ENCODE measurements at regions not wholly inside any gene's neighbourhood (a gene's known extent, or its start where the extent isn't known, plus 50 kb on each side); places are given as distances from the start of the nearest gene placed in this dataset.

- peak; percentile 97 for ATAC-seq
These were observed 388.0 kb upstream of the IRX2 start for GRCh38 chr5:3139499-3139931.

GRCh38 chr5:3131161-3131560, 379.7 kb upstream of the IRX2 start:
- ATAC-seq: no peak

DNA sequence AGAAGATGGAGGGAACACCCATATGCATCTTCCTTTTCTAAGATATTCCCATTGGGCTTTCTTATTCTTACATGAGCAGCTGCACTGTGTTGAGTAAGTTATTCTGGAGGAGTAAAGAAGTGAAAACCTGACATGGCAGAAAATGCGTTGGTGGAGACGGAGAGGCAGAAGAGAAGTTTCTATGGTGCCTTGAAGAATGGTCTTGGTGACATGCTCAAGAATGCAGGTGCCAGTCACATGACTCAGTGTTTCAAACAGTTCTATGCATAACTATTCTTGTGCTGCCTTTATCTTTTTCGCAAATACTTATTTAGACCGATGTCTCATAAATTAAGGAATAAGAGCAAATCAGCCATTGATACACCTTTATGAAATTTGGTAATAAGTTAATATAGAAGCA, 377.8 kb upstream of the IRX2 start:
- ATAC-seq: no peak

GRCh38 chr5:3127423-3127911, 376.0 kb upstream of the IRX2 start:
- no peak for ATAC-seq

- no peak for ATAC-seq
These were observed 375.2 kb upstream of the IRX2 start for GRCh38 chr5:3126639-3127038.

DNA sequence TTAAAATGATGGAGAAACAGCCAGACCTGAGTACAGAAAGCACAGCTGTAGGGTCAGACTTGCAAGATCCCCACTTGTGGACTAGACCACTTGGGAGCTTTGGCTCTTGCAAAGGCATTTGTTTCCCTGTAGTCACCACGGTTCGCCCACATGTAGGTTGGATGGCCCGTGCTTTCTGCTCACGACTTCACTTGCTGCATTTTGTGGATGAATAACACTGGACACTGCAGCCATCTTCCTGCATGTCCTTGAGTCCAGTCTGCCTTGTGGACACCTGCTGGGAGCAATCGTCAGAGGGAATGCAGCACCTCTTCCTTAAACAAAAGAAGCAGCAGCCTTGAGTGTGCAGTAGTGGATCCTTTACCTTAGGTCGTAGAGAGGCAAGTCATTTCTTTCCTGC, 372.9 kb upstream of the IRX2 start:
- no peak for ATAC-seq

DNA sequence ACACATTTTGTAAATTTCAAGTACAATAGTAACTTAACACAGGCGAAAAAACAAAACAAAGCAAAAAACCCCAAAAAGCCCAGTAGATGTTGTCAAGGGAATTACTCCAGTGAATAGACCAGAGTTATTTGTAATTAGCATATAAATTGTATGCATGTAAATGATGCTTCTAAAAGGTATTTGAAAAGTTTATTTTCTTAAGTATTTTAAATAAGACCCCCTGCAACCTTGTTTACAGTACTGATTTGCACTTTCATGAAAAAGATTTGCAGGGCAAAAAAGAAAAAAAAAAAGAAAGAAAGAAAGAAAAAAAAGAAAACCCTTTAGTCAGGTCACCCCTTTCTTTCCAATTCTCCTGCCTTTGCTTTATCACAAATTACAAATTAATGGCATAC, 372.3 kb upstream of the IRX2 start:
- no peak for ATAC-seq

GRCh38 chr5:3122985-3123762, 371.7 kb upstream of the IRX2 start:
- no peak for ATAC-seq

DNA sequence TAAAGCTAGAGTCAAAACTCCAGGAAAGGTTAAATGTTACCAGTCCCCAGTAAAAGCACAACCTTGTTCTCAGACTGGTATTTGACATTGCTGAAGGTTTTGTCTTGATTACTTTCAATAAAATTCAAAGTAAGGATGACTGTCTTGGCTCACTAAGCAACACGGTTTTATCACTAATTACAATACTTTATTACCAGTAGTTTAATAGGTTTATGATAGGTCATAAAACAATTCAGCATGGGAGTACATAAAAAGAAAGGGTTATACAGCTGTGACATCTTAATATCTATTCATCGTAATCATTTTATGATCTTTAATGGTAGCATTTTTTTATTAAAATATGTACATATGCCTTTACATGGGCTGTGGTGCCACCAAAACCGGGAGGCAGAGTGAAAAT, 370.7 kb upstream of the IRX2 start:
- no peak for ATAC-seq

- no peak for ATAC-seq
These were observed 370.3 kb upstream of the IRX2 start for GRCh38 chr5:3121813-3122212.

- no peak for ATAC-seq
These were observed 368.6 kb upstream of the IRX2 start for GRCh38 chr5:3120028-3120427.

DNA sequence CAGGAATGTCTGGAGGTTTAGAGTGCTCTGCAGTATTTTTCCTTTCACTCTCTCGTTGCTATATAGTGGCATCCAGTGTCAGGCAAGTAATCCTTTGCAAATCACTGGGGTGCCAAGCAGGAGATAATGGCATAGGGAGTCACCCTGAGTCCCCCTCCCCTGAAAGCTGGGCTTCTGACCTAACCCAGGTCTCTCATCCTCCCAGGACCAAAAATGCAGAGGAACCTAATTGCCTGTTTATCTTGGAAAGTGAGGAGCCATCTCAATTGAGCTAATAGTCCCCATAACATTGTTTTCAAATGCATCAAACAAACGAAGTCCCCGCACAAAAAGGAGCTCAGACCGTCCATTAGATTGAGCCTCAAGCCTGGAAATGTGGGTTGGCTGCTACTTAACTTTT, 368.0 kb upstream of the IRX2 start:
- no peak for ATAC-seq

- no peak for ATAC-seq
These were observed 366.9 kb upstream of the IRX2 start for GRCh38 chr5:3118340-3118739.

DNA sequence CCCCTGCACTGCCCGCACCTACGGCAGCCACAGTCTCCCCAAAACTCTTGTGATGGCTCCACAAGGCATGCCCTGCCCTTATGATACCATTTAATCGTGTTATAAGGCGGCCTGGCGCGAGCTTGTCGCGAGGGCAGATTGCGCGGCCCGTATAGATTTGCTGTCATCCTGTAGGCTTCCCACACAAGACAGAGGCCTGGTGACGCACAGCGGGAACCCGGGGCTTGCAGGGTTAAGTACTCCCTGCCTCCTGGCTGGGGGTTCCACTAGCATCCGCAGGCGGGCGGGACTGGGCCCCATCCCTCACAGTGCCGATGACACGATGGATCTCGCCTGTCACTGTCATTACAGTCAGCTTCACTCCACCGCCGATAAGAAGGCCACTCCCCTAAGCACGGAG, 364.9 kb upstream of the IRX2 start:
- ATAC-seq: no peak

DNA sequence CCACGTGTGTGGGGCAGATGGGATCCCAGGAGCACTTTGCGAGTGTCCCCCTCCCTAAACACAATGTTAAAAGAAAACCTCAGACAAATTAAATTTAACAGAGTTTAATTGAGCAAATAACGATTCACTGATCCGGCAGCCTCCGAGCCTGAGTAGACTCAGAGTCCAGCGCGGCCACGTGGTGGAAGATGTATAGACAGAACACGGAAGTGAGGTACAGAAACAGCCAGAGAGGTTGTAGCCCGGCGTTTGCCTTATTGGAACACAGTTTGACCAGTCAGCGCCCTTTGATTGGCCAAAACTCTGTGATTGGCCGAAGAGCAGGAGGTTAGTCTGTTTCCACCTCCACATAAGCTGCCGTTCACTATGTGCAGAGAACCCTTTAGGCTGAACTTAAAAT, 363.0 kb upstream of the IRX2 start:
- no peak for ATAC-seq

DNA sequence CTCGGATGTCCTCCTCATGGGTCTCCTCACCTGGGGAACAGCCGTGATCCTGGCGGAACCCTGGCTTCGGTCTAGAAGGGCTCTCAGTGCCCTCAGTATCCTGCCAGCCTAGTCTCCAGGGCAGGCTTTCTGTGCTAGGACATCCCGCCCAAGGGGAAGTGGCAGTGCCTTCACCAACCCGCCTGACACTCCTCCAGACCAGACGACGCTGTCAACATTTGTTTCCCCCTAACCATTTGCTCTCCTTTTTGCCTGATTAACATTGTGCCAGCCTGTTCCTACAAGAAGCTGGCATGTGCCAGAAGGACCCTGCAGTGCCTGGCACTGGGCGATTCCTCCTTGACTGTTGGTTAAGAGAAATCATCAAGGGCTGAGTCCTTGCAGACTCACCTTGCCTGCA, 358.9 kb upstream of the IRX2 start:
- ATAC-seq: no peak

GRCh38 chr5:3107156-3107611, 355.7 kb upstream of the IRX2 start:
- ATAC-seq: no peak

GRCh38 chr5:3105581-3105980, 354.1 kb upstream of the IRX2 start:
- ATAC-seq: no peak

GRCh38 chr5:3105172-3105571, 353.7 kb upstream of the IRX2 start:
- ATAC-seq: no peak

DNA sequence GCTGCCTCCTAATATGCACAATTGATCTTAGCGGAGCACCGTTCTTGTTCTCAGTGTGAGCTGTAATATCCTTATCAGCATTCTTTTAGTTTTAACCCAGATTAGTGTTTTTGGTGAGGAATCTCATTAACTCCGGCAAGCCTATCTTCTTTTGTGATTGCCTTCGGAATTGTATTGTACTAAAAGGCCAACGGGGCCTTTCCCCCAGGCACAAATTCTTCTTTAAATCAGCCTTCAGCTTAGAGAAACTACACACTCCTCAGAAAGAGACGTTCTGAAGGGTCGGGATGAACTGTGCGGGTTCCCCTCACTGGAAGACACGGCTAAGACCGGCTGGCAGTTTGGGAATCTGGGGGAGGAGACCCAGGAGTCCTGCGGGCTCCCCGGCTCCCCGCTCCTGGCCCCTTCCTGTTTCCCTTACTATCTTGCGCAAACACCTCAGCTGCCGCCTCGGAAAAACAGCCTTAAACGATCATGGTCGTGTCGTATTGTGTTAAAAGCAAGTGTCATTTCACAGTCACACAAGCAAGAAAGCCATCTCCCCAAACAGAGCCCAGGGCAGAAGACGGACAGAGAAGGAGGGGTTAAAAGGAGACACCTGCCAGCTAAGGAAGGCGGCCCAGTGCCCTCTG, 353.1 kb upstream of the IRX2 start:
- no peak for ATAC-seq

- ATAC-seq: no peak
These were observed 351.9 kb upstream of the IRX2 start for GRCh38 chr5:3103262-3103811.

- ATAC-seq: no peak
These were observed 351.1 kb upstream of the IRX2 start for GRCh38 chr5:3102531-3102930.

- ATAC-seq: no peak
These were observed 350.1 kb upstream of the IRX2 start for GRCh38 chr5:3101561-3101960.
